GM10266 (cell line): ENCODE measurements at regions not wholly inside any gene's neighbourhood (a gene's known extent, or its start where the extent isn't known, plus 50 kb on each side); places are given as distances from the start of the nearest gene placed in this dataset.
"Not testable (repeated sequence)": the region's sequence is repeated elsewhere in the genome, so short reads cannot be mapped to it uniquely, and the experiment has no call there.

ENCODE experiments used
- DNase-seq: peaks from one replicate; pipeline ENCODE4 v3.0.0; 2012; ENCODE audit errors: extremely low spot score
- TF ChIP-seq, protein P1 (sequence below): IDR thresholded peaks from 2 replicates; pipeline ENCODE4 v1.5.1; 2012; ENCODE audit warnings: mild to moderate bottlenecking, low read depth; ENCODE audit not compliant: control insufficient read depth, insufficient read depth; ENCODE audit errors: missing control alignments

DNA sequence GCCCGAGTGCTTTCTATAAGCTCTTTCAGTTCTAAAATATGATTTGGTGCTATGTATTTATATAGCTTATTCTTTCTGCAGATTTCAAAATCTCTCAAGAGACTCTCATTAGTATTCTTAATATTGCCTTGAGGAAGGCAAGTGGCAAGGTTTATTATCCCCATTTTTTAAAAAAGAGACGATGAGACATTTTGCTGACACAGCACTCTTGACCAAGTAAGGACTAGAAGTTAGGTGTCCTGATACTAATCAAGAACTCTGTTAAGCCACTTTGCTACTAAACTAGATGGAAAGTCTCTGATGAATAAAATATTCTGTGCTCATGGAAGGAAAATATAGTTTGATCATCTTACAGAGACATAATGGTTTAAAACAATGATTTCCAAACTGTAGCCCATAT, 164.7 kb downstream of the MZT1 start:
- TF ChIP-seq, protein P1, sequence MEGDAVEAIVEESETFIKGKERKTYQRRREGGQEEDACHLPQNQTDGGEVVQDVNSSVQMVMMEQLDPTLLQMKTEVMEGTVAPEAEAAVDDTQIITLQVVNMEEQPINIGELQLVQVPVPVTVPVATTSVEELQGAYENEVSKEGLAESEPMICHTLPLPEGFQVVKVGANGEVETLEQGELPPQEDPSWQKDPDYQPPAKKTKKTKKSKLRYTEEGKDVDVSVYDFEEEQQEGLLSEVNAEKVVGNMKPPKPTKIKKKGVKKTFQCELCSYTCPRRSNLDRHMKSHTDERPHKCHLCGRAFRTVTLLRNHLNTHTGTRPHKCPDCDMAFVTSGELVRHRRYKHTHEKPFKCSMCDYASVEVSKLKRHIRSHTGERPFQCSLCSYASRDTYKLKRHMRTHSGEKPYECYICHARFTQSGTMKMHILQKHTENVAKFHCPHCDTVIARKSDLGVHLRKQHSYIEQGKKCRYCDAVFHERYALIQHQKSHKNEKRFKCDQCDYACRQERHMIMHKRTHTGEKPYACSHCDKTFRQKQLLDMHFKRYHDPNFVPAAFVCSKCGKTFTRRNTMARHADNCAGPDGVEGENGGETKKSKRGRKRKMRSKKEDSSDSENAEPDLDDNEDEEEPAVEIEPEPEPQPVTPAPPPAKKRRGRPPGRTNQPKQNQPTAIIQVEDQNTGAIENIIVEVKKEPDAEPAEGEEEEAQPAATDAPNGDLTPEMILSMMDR: no peak
- no peak for DNase-seq

DNA sequence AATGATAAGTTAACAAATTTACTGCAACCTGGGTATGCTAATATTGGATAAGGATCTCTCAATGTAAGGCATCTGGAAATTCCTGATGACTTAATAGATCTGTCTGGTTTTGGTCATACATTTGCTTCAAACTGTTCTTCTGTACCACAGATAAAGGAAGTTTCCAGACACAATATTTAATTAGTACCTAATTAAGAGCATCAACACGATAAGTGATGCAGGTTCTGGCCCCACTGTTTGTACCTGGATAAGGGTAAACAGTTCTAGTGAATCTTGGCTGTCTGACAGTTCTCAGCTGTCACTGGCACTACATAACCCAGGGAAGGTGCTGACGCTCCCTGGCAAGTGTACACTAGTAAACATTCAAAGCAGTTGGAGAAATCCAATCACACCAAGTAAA, 165.6 kb downstream of the MZT1 start:
- TF ChIP-seq, protein P1: no peak
- DNase-seq: no peak

DNA sequence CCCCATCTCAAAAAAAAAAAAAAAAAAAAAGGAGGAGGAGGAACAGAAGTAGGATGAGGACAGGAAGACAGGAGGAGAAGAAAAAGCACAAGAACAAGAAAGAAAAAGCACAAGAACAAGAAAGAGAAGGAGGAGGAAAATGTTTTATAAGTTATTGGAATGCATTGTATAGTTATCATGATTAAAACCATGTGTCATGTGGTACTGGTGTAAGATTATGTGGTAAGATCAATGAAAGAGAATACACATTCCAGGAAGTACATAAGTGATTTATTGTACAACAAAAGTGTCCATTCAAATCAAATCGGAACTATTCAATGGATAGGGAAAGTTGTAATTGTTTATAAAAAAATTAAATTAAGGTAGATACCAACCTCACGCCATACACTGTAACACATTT, 167.7 kb downstream of the MZT1 start:
- TF ChIP-seq, protein P1: no peak
- DNase-seq: no peak

DNA sequence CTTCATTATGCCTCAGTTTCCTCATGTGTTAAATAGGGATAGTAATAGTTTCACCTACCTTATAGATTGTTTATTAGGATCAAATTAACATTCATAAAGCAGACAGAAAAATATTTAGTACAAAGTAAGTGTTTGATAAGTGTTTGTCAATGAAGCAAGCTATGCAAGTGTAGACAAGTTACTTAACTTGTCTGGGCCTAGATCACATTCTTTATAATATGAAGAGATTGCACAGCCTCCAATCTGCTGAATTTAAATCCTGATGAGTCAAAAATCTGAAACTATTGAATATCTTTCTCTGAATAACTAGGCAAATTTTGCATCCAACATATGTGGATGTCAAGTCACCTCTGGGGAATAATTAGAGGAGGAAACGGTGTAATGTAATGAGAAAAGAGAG, 170.5 kb downstream of the MZT1 start:
- TF ChIP-seq, protein P1: no peak
- no peak for DNase-seq

DNA sequence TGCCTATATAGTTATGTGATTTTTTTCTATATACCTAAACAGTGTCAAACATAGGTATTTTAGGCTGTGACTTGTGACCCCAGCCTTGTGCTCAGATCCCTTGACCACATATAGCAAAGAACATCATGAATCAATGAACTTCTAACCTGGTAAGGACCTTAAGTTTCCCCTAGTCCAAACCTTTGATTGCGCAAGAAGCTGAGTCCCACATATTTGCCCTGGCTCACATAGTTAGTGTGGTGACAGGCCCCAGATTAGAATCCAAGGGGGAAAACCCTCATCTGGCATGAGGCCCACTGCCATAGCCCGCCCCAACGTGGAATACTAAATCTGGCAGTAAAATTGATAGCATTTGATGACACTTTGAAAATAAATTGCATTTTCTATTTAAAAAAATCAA, 171.8 kb downstream of the MZT1 start:
- TF ChIP-seq, protein P1: no peak
- DNase-seq: no peak

DNA sequence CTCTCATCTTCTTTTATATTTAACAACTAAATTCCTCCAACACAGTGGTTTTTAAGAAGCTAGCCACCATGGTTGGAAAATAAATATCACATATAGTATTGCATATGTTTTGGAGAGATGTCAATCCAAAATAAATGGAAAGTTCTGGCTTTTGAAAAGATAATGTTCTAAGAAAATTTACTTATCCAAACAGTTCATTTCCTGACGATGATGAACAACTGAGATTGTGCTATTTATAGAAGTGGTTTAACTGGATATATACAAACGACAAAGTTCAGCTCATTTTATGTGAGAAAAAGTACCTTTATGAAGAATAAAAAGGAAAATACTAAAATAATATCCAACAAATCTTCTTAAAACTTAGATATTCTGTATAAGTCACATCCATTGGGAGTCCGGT, 174.7 kb downstream of the MZT1 start:
- TF ChIP-seq, protein P1: no peak
- DNase-seq: no peak

DNA sequence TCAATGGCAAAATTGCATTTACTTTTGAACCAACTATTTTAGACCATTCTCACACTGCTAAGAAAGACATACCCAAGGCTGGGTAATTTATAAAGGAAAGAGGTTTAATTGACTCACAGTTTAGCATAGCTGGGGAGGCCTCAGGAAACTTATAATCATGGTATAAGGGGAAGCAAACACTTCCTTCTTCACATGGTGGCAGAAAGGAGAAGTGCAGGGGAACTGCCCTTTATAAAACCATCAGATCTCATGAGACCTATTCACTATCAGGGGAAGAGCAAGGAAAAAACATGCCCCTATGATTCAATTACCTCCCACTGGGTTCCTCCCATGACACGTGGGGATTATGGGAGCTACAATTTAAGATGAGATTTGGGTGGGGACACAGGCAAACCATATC, 181.5 kb downstream of the MZT1 start:
- not testable (repeated sequence) for DNase-seq

DNA sequence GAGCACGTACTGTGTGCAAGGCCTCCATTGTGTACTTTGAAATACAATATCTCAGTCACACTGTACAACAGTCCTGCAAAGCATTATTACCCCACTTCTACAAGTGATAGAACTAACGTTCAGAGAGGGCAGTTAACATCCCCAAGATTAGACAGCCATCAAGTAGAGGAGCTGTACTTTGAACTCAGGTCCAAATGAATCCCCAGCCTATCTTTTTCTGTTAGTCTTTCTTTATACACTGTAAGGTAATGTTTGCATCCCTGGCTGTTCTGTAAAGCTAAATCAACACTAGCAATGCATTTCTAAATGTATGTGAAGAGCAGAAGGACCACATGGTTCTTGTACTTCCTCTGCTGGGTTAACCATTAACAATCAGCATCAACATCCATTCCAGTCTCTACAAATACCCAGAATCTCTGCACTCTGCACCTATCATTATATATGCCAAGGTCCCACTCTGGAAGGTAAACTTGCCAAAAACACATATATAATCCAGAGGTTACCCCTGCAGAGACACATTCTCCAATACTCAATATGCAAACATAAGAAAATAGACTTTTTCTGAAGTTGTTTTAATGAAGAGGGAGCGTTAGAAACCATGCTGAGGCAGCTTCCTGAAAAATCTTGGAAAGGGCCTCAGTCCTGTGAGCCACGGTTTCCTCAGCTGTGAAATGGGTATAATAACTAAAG, 182.3 kb downstream of the MZT1 start:
- no peak for DNase-seq
- TF ChIP-seq, protein P1: no peak
